ENCODE measurements at regions not wholly inside any gene's neighbourhood (a gene's known extent, or its start where the extent isn't known, plus 50 kb on each side); places are given as distances from the start of the nearest gene placed in this dataset.

GRCh38 chr4:111814961-111815360, 330.3 kb upstream of the FAM241A start:
- no peak for TF ChIP-seq EZH2 (IDR thresholded peaks at IDR 0.05; ENCODE audit: borderline replicate concordance)
- no peak for TF ChIP-seq CTCF (IDR thresholded peaks at IDR 0.05; ENCODE audit: poor library complexity)
